ENCODE measurements at regions not wholly inside any gene's neighbourhood (a gene's known extent, or its start where the extent isn't known, plus 50 kb on each side); places are given as distances from the start of the nearest gene placed in this dataset.

- DNase-seq (no peak), ATAC-seq (ENCODE audit: low read depth in 2 of 2) (no peak)
- Histone ChIP-seq H3K9me3 (ENCODE audit: control insufficient read depth in 2 of 2, low read length in 2 of 2) (no peaks in the 10 kb centered on the region), H3K4me1 (ENCODE audit: control insufficient read depth, insufficient read depth, low read length, poor library complexity, severe bottlenecking) (no peaks in the 10 kb centered on the region), H3K27me3 (ENCODE audit: control insufficient read depth, insufficient read depth, low read length) (no peaks in the 10 kb centered on the region), H3K4me3 (ENCODE audit: low read depth, low read length) (no peak overlapping the region), H3K27ac (ENCODE audit: insufficient read depth, low read length, poor library complexity, severe bottlenecking) (no peak overlapping the region), H3K36me3 (ENCODE audit: control insufficient read depth, insufficient read depth, low read length) (no peaks in the 10 kb centered on the region)
- Mint-ChIP-seq H3K36me3 (no peaks in the 10 kb centered on the region), H3K4me1 (no peaks in the 10 kb centered on the region), H3K27ac (no peak overlapping the region), H3K27me3 (no peaks in the 10 kb centered on the region), H3K9me3 (peaks cover 0 to 12% (median 6%) of the 10 kb centered on the region in 7 donors), H3K4me3 (no peak overlapping the region)
These were observed 678.5 kb upstream of the TBX3 start for GRCh38 chr12:115362339-115362976.

DNA sequence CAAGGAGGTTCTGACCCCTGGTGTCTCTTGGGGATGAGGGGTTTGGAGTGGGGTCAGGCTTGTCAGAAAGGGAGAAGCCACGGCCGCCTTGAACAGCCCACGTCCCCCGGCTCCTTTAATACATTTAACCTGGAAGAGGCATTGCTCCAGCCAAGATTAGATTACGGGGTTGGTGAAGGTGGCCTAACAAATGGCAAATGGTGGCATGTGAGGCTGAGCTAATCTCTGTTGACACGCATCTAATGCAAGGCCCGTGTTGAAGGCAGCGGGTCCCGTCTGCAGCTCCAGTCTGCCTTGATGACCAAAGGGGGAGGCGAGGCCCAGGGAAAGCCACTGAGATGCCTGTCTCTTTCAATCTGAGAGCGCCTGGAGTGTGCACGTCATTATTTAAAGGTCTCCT is 673.7 kb upstream of the TBX3 start:
- Mint-ChIP-seq H3K4me1 (no peaks in the 10 kb centered on the region), H3K9me3 (peaks cover 0 to 13% (median 4%) of the 10 kb centered on the region in 7 donors), H3K36me3 (no peaks in the 10 kb centered on the region), H3K27me3 (no peaks in the 10 kb centered on the region), H3K27ac (no peak overlapping the region), H3K4me3 (no peak overlapping the region)
- Histone ChIP-seq H3K9me3 (ENCODE audit: control insufficient read depth in 2 of 2, low read length in 2 of 2) (no peaks in the 10 kb centered on the region), H3K36me3 (ENCODE audit: control insufficient read depth, insufficient read depth, low read length) (no peaks in the 10 kb centered on the region), H3K27ac (ENCODE audit: insufficient read depth, low read length, poor library complexity, severe bottlenecking) (no peak overlapping the region), H3K4me3 (ENCODE audit: low read depth, low read length) (no peak overlapping the region), H3K4me1 (ENCODE audit: control insufficient read depth, insufficient read depth, low read length, poor library complexity, severe bottlenecking) (no peaks in the 10 kb centered on the region), H3K27me3 (ENCODE audit: control insufficient read depth, insufficient read depth, low read length) (no peaks in the 10 kb centered on the region)
- ATAC-seq (ENCODE audit: low read depth in 2 of 2) (no peak), DNase-seq (no peak)

GRCh38 chr12:115355301-115355700 is 671.3 kb upstream of the TBX3 start:
- ATAC-seq (ENCODE audit: low read depth in 2 of 2) (no peak), DNase-seq (no peak)
- Histone ChIP-seq H3K4me1 (ENCODE audit: control insufficient read depth, insufficient read depth, low read length, poor library complexity, severe bottlenecking) (no peaks in the 10 kb centered on the region), H3K27ac (ENCODE audit: insufficient read depth, low read length, poor library complexity, severe bottlenecking) (no peak overlapping the region), H3K36me3 (ENCODE audit: control insufficient read depth, insufficient read depth, low read length) (no peaks in the 10 kb centered on the region), H3K27me3 (ENCODE audit: control insufficient read depth, insufficient read depth, low read length) (no peaks in the 10 kb centered on the region), H3K9me3 (ENCODE audit: control insufficient read depth in 2 of 2, low read length in 2 of 2) (no peaks in the 10 kb centered on the region), H3K4me3 (ENCODE audit: low read depth, low read length) (no peak overlapping the region)
- Mint-ChIP-seq H3K4me1 (no peaks in the 10 kb centered on the region), H3K27me3 (no peaks in the 10 kb centered on the region), H3K27ac (no peak overlapping the region), H3K9me3 (peaks cover 0 to 10% (median 2%) of the 10 kb centered on the region in 7 donors), H3K4me3 (no peak overlapping the region), H3K36me3 (no peaks in the 10 kb centered on the region)

GRCh38 chr12:115354007-115354890 is 670.3 kb upstream of the TBX3 start:
- no peak overlapping the region for H3K4me3 ChIP-seq (ENCODE audit: low read depth, low read length)
- no peaks in the 10 kb centered on the region for H3K4me1 Mint-ChIP-seq
- no peak overlapping the region for H3K27ac ChIP-seq (ENCODE audit: insufficient read depth, low read length, poor library complexity, severe bottlenecking)
- H3K27ac Mint-ChIP-seq, result no peak overlapping the region
- no peak for DNase-seq
- no peaks in the 10 kb centered on the region for H3K27me3 ChIP-seq (ENCODE audit: control insufficient read depth, insufficient read depth, low read length)
- no peaks in the 10 kb centered on the region for H3K27me3 Mint-ChIP-seq
- no peaks in the 10 kb centered on the region for H3K36me3 ChIP-seq (ENCODE audit: control insufficient read depth, insufficient read depth, low read length)
- H3K4me3 Mint-ChIP-seq, result no peak overlapping the region
- no peaks in the 10 kb centered on the region for H3K36me3 Mint-ChIP-seq
- H3K9me3 Mint-ChIP-seq, result peaks cover 0 to 10% (median 3%) of the 10 kb centered on the region in 7 donors
- H3K9me3 ChIP-seq (ENCODE audit: control insufficient read depth in 2 of 2, low read length in 2 of 2), result no peaks in the 10 kb centered on the region
- ATAC-seq (ENCODE audit: low read depth in 2 of 2), result no peak
- H3K4me1 ChIP-seq (ENCODE audit: control insufficient read depth, insufficient read depth, low read length, poor library complexity, severe bottlenecking), result no peaks in the 10 kb centered on the region

GRCh38 chr12:115353467-115353866 is 669.5 kb upstream of the TBX3 start:
- H3K27ac ChIP-seq (ENCODE audit: insufficient read depth, low read length, poor library complexity, severe bottlenecking), result no peak overlapping the region
- no peaks in the 10 kb centered on the region for H3K9me3 ChIP-seq (ENCODE audit: control insufficient read depth in 2 of 2, low read length in 2 of 2)
- Mint-ChIP-seq H3K36me3 (no peaks in the 10 kb centered on the region), H3K9me3 (peaks cover 0 to 10% (median 3%) of the 10 kb centered on the region in 7 donors), H3K27me3 (no peaks in the 10 kb centered on the region), H3K4me1 (no peaks in the 10 kb centered on the region), H3K27ac (no peak overlapping the region), H3K4me3 (no peak overlapping the region)
- DNase-seq (no peak), ATAC-seq (ENCODE audit: low read depth in 2 of 2) (no peak)
- no peaks in the 10 kb centered on the region for H3K36me3 ChIP-seq (ENCODE audit: control insufficient read depth, insufficient read depth, low read length)
- no peaks in the 10 kb centered on the region for H3K27me3 ChIP-seq (ENCODE audit: control insufficient read depth, insufficient read depth, low read length)
- no peak overlapping the region for H3K4me3 ChIP-seq (ENCODE audit: low read depth, low read length)
- no peaks in the 10 kb centered on the region for H3K4me1 ChIP-seq (ENCODE audit: control insufficient read depth, insufficient read depth, low read length, poor library complexity, severe bottlenecking)

DNA sequence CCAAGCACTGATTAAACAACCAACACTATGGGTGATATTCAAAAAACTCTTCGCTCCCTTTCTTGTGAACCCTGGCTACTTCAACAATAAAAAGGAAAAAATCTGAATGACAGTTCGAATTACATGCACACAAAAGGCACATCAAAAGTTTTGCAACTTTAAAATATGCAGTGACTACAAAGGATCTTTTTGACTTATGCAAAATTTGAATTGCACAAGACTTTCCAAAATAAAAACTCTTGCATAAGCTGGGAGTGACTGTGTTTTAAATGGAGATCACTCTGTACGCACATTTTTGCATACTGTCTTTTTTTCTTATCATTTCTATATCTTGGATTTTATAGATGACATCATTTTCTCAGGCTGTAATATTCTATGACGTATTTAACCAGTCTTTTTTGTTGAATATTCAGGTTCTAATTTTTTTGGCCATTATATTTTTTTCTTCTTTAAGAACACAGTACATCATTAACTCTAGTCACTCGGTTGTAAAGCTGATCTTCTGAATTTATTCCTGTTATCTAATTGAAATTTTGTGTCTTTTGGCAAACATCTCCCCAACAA is 667.6 kb upstream of the TBX3 start:
- ATAC-seq (ENCODE audit: low read depth in 2 of 2) (no peak), DNase-seq (no peak)
- no peaks in the 10 kb centered on the region for H3K27me3 ChIP-seq (ENCODE audit: control insufficient read depth, insufficient read depth, low read length)

GRCh38 chr12:115349711-115350110 is 665.7 kb upstream of the TBX3 start:
- no peak overlapping the region for H3K4me3 ChIP-seq (ENCODE audit: low read depth, low read length)
- H3K27ac Mint-ChIP-seq, result no peak overlapping the region
- DNase-seq, result no peak
- no peaks in the 10 kb centered on the region for H3K4me1 ChIP-seq (ENCODE audit: control insufficient read depth, insufficient read depth, low read length, poor library complexity, severe bottlenecking)
- no peaks in the 10 kb centered on the region for H3K27me3 Mint-ChIP-seq
- H3K36me3 Mint-ChIP-seq, result no peaks in the 10 kb centered on the region
- H3K9me3 ChIP-seq (ENCODE audit: control insufficient read depth in 2 of 2, low read length in 2 of 2), result no peaks in the 10 kb centered on the region
- no peaks in the 10 kb centered on the region for H3K27me3 ChIP-seq (ENCODE audit: control insufficient read depth, insufficient read depth, low read length)
- H3K27ac ChIP-seq (ENCODE audit: insufficient read depth, low read length, poor library complexity, severe bottlenecking), result no peak overlapping the region
- peaks cover 0 to 12% (median 3%) of the 10 kb centered on the region in 7 donors for H3K9me3 Mint-ChIP-seq
- H3K4me3 Mint-ChIP-seq, result no peak overlapping the region
- no peak for ATAC-seq (ENCODE audit: low read depth in 2 of 2)
- H3K4me1 Mint-ChIP-seq, result no peaks in the 10 kb centered on the region
- no peaks in the 10 kb centered on the region for H3K36me3 ChIP-seq (ENCODE audit: control insufficient read depth, insufficient read depth, low read length)

More for the DNA sequence above, 667.6 kb upstream of the TBX3 start:
- no peaks in the 10 kb centered on the region for H3K9me3 ChIP-seq (ENCODE audit: control insufficient read depth in 2 of 2, low read length in 2 of 2)
- Mint-ChIP-seq H3K9me3 (peaks cover 0 to 11% (median 5%) of the 10 kb centered on the region in 7 donors), H3K27ac (no peak overlapping the region), H3K4me1 (no peaks in the 10 kb centered on the region), H3K27me3 (no peaks in the 10 kb centered on the region), H3K36me3 (no peaks in the 10 kb centered on the region), H3K4me3 (no peak overlapping the region)
- no peak overlapping the region for H3K27ac ChIP-seq (ENCODE audit: insufficient read depth, low read length, poor library complexity, severe bottlenecking)
- H3K4me3 ChIP-seq (ENCODE audit: low read depth, low read length), result no peak overlapping the region
- no peaks in the 10 kb centered on the region for H3K4me1 ChIP-seq (ENCODE audit: control insufficient read depth, insufficient read depth, low read length, poor library complexity, severe bottlenecking)
- no peaks in the 10 kb centered on the region for H3K36me3 ChIP-seq (ENCODE audit: control insufficient read depth, insufficient read depth, low read length)
